ENCODE measurements at regions not wholly inside any gene's neighbourhood (a gene's known extent, or its start where the extent isn't known, plus 50 kb on each side); places are given as distances from the start of the nearest gene placed in this dataset.
"Not testable (repeated sequence)": the region's sequence is repeated elsewhere in the genome, so short reads cannot be mapped to it uniquely, and the experiment has no call there.

DNA sequence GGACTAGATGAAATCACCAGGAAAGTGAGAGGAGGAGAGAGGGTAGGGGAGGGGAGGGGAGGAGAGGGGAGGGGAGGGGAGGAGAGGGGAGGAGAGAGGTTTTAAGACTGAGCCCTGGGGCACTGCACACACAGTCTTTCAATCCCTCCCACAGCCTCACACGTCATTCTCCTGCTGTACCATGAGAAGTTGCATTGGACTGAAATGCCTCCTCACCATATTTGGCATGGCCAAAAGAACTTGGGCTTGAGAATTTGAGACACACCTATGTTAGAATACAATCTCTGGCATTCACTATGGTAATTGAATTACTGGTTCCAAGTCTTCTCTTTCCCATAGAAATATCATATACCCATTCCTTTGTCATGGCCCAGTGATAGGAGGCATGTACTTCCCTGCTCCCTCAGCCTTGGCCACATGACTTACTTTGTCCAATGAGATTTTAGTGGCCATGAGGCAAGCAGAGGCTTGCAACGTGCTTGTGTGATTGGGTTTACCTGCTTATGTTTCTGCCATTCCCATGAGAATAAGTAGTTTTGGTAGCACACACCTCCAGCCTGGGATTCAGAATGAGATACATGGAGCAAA is 133.3 kb upstream of the SMARCA2 start:
- intact Hi-C loops (cut with DNase I; ENCODE audit: low total_unique reads): no loop called here
- Histone ChIP-seq H3K9me3 (no peaks in the 10 kb centered on the region), H3K36me3 (no peaks in the 10 kb centered on the region), H3K27ac (no peak overlapping the region), H3K27me3 (no peaks in the 10 kb centered on the region), H3K4me3 (no peak overlapping the region), H3K4me1 (no peaks in the 10 kb centered on the region)
- in situ Hi-C loops (cut with MboI; ENCODE audit: low sequenced_read_pairs in 4 of 4): no loop called here
- DNase-seq (no peak), ATAC-seq (no peak)
- no peak for TF ChIP-seq POLR2A (IDR thresholded peaks at IDR 0.05)
- TF ChIP-seq, protein P1, sequence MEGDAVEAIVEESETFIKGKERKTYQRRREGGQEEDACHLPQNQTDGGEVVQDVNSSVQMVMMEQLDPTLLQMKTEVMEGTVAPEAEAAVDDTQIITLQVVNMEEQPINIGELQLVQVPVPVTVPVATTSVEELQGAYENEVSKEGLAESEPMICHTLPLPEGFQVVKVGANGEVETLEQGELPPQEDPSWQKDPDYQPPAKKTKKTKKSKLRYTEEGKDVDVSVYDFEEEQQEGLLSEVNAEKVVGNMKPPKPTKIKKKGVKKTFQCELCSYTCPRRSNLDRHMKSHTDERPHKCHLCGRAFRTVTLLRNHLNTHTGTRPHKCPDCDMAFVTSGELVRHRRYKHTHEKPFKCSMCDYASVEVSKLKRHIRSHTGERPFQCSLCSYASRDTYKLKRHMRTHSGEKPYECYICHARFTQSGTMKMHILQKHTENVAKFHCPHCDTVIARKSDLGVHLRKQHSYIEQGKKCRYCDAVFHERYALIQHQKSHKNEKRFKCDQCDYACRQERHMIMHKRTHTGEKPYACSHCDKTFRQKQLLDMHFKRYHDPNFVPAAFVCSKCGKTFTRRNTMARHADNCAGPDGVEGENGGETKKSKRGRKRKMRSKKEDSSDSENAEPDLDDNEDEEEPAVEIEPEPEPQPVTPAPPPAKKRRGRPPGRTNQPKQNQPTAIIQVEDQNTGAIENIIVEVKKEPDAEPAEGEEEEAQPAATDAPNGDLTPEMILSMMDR (IDR thresholded peaks at IDR 0.05 in 4 of 5, conservative IDR thresholded peaks at IDR 0.05 in 1 of 5): no peak

DNA sequence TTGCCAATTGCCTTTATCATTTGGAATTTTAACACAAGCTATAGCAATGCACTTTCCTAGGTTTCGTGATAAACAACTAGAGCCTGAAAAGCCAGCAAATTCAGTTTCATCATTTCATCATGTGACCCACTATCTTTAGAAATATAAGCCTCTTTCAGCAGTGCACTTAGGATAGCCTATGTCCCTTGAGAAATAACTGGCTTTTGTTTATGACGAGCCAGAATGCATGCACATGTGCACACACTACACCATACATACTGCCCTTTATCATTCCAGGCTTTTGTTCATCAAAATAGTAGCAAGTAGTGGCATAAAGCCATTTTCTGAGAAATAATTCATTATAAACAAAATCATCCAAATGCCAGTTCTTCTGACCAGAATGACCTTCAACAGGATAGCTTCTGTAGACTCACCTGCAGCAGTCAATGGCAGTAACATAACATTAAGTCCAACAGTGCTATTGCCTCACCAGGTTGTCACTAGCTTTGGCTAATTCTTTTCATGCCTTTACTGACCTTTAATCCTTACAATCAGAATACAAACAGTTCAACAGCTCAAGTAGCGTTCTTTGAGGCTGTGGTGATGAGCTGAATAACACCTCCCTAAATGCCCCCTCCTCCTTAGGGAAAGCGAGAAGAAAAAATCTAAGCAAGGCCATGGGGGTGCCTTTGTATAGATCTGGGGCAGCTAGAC is 132.3 kb upstream of the SMARCA2 start:
- TF ChIP-seq, protein P1 (IDR thresholded peaks at IDR 0.05 in 4 of 5, conservative IDR thresholded peaks at IDR 0.05 in 1 of 5): no peak
- TF ChIP-seq POLR2A (IDR thresholded peaks at IDR 0.05): no peak
- in situ Hi-C loops (cut with MboI; ENCODE audit: low sequenced_read_pairs in 4 of 4): no loop called here
- no peak overlapping the region for H3K4me3 ChIP-seq
- H3K36me3 ChIP-seq: no peaks in the 10 kb centered on the region
- H3K27ac ChIP-seq: no peak overlapping the region
- intact Hi-C loops (cut with DNase I; ENCODE audit: low total_unique reads): no loop called here
- H3K9me3 ChIP-seq: no peaks in the 10 kb centered on the region
- no peak for ATAC-seq
- DNase-seq: no peak
- H3K27me3 ChIP-seq: no peaks in the 10 kb centered on the region
- no peaks in the 10 kb centered on the region for H3K4me1 ChIP-seq

DNA sequence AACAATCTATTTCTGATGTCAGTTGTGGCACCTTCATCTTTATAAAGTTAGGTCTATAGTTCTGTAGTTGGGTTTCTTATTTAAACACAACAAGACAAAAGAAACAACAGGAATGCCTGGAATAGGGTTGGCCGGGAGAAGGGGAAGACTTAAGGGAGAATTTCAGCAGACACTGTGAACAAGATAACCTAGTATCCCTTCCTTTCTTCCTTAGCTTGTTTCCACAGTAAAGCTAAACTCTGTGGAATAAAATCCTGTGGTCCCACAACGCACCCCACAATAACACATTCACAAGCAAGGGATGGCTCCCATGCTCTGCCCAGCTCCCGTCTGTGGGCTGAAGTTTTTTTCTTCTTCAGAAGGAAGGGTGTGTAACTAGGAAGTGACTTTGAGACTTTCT is 124.9 kb upstream of the SMARCA2 start:
- no peak for DNase-seq
- no peak for ATAC-seq
- TF ChIP-seq, protein P1 (IDR thresholded peaks at IDR 0.05 in 4 of 5, conservative IDR thresholded peaks at IDR 0.05 in 1 of 5): no peak
- TF ChIP-seq POLR2A (IDR thresholded peaks at IDR 0.05): no peak
- Histone ChIP-seq H3K36me3 (no peaks in the 10 kb centered on the region), H3K27ac (no peak overlapping the region), H3K4me3 (no peak overlapping the region), H3K27me3 (no peaks in the 10 kb centered on the region), H3K4me1 (no peaks in the 10 kb centered on the region), H3K9me3 (no peaks in the 10 kb centered on the region)
- intact Hi-C loops (cut with DNase I; ENCODE audit: low total_unique reads): no loop called here
- in situ Hi-C loops (cut with MboI; ENCODE audit: low sequenced_read_pairs in 4 of 4): no loop called here

DNA sequence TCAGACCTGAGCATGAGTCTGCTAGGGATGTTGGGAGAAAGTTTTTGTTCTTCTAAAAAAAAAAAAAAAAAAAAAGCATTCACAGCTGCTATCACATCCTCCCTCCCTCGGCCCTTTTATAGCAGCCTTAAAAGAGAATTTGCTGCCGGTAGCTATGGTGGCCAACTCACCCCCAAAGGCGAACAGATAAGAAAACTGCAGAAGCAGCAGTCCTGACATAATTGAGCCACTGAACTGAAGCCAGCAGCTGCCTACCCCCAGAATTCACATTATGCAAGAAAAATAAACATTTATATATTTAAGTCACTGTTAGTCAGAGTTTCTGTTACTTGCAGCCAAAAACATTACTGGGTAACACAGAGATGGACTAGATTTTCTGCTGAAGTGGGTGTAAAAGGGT is 124.3 kb upstream of the SMARCA2 start:
- in situ Hi-C loops (cut with MboI; ENCODE audit: low sequenced_read_pairs in 4 of 4): no loop called here
- no peaks in the 10 kb centered on the region for H3K36me3 ChIP-seq
- H3K27me3 ChIP-seq: no peaks in the 10 kb centered on the region
- H3K4me3 ChIP-seq: no peak overlapping the region
- ATAC-seq (no peak), DNase-seq (no peak)
- no peaks in the 10 kb centered on the region for H3K9me3 ChIP-seq
- intact Hi-C loops (cut with DNase I; ENCODE audit: low total_unique reads): no loop called here
- no peak overlapping the region for H3K27ac ChIP-seq
- TF ChIP-seq, protein P1 (IDR thresholded peaks at IDR 0.05 in 4 of 5, conservative IDR thresholded peaks at IDR 0.05 in 1 of 5): no peak
- TF ChIP-seq POLR2A (IDR thresholded peaks at IDR 0.05): no peak
- no peaks in the 10 kb centered on the region for H3K4me1 ChIP-seq

DNA sequence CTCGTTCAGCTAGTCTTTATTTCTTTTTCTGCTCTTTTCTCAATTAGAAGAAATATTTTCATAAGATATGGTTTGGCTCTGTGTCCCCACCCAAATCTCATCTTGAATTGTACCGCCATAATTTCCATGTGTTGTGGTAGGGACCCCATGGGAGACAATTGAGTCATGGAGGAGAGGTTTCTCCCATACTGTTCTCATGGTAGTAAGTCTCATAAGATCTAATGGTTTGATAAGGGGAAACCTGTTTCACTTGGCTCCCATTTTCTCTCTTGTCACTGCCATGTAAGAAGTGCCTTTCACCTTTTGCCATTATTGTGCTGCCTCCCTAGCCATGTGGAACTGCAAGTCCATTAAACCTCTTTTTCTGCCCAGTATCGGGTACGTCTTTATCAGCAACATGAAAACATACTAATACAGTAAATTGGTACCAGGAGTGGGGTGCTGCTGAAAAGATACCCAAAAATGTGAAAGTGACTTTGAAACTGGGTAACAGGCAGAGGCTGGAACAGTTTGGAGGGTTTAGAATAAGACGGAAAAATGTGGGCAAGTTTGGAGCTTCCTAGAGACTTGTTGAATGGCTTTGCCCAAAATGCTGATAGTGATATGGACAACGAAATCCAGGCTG is 112.0 kb upstream of the SMARCA2 start:
- in situ Hi-C loops (cut with MboI; ENCODE audit: low sequenced_read_pairs in 4 of 4): loop anchor here in 1 of 4 donors (25.0 kb wide), 1 partner anchor 91 kb away; no protein-coding TSS in a partner anchor
- H3K9me3 ChIP-seq; DNase-seq; H3K27ac ChIP-seq; intact Hi-C loops (cut with DNase I; ENCODE audit: low total_unique reads); H3K36me3 ChIP-seq; H3K27me3 ChIP-seq; H3K4me1 ChIP-seq; H3K4me3 ChIP-seq; ATAC-seq: not testable (repeated sequence)
